ENCODE measurements at regions not wholly inside any gene's neighbourhood (a gene's known extent, or its start where the extent isn't known, plus 50 kb on each side); places are given as distances from the start of the nearest gene placed in this dataset.

GRCh38 chr14:34065690-34066391 is 115.0 kb upstream of the EGLN3 start:
- no peaks in the 10 kb centered on the region for H3K9me3 ChIP-seq (ENCODE audit: low read depth, low read length)
- no peaks in the 10 kb centered on the region for H3K4me1 ChIP-seq (ENCODE audit: insufficient read depth, low read length)
- H3K4me2 ChIP-seq (ENCODE audit: insufficient read depth, low read length), result no peak overlapping the region
- TF ChIP-seq CTCF (IDR thresholded peaks at IDR 0.05; ENCODE audit: extremely low read depth, low read depth, low read length), result no peak
- no peaks in the 10 kb centered on the region for H4K20me1 ChIP-seq (ENCODE audit: insufficient read depth, low read length)
- no peak overlapping the region for H3K4me3 ChIP-seq (ENCODE audit: insufficient read depth, low read length)
- no peaks in the 10 kb centered on the region for H3K27me3 ChIP-seq (ENCODE audit: insufficient read depth, low read length)
- H3K27ac ChIP-seq (ENCODE audit: low read depth, low read length), result no peak overlapping the region
- no peaks in the 10 kb centered on the region for H3K36me3 ChIP-seq (ENCODE audit: insufficient read depth, low read length)
- no peak overlapping the region for H2AFZ ChIP-seq (ENCODE audit: low read length)
- DNase-seq (ENCODE audit: insufficient read length, low spot score, missing footprints), result no peak
- no peaks in the 10 kb centered on the region for H3K79me2 ChIP-seq (ENCODE audit: insufficient read depth, low read length)

- no peaks in the 10 kb centered on the region for H3K27me3 ChIP-seq (ENCODE audit: insufficient read depth, low read length)
- H3K4me2 ChIP-seq (ENCODE audit: insufficient read depth, low read length), result no peak overlapping the region
These were observed 114.4 kb upstream of the EGLN3 start for GRCh38 chr14:34065236-34065635.

GRCh38 chr14:34064349-34064748 is 113.5 kb upstream of the EGLN3 start:
- no peaks in the 10 kb centered on the region for H3K9me3 ChIP-seq (ENCODE audit: low read depth, low read length)

More at GRCh38 chr14:34065236-34065635, 114.4 kb upstream of the EGLN3 start:
- Histone ChIP-seq H3K36me3 (ENCODE audit: insufficient read depth, low read length) (no peaks in the 10 kb centered on the region), H2AFZ (ENCODE audit: low read length) (no peak overlapping the region), H3K4me3 (ENCODE audit: insufficient read depth, low read length) (no peak overlapping the region), H3K79me2 (ENCODE audit: insufficient read depth, low read length) (no peaks in the 10 kb centered on the region), H4K20me1 (ENCODE audit: insufficient read depth, low read length) (no peaks in the 10 kb centered on the region), H3K9me3 (ENCODE audit: low read depth, low read length) (no peaks in the 10 kb centered on the region), H3K4me1 (ENCODE audit: insufficient read depth, low read length) (no peaks in the 10 kb centered on the region), H3K27ac (ENCODE audit: low read depth, low read length) (no peak overlapping the region)
- TF ChIP-seq CTCF (IDR thresholded peaks at IDR 0.05; ENCODE audit: extremely low read depth, low read depth, low read length), result no peak
- DNase-seq (ENCODE audit: insufficient read length, low spot score, missing footprints), result no peak

More at GRCh38 chr14:34064349-34064748, 113.5 kb upstream of the EGLN3 start:
- Histone ChIP-seq H3K27ac (ENCODE audit: low read depth, low read length) (no peak overlapping the region), H3K4me1 (ENCODE audit: insufficient read depth, low read length) (no peaks in the 10 kb centered on the region), H3K27me3 (ENCODE audit: insufficient read depth, low read length) (no peaks in the 10 kb centered on the region), H3K79me2 (ENCODE audit: insufficient read depth, low read length) (no peaks in the 10 kb centered on the region), H2AFZ (ENCODE audit: low read length) (no peak overlapping the region), H3K4me2 (ENCODE audit: insufficient read depth, low read length) (no peak overlapping the region), H3K4me3 (ENCODE audit: insufficient read depth, low read length) (no peak overlapping the region), H3K36me3 (ENCODE audit: insufficient read depth, low read length) (no peaks in the 10 kb centered on the region), H4K20me1 (ENCODE audit: insufficient read depth, low read length) (no peaks in the 10 kb centered on the region)
- DNase-seq (ENCODE audit: insufficient read length, low spot score, missing footprints), result no peak
- no peak for TF ChIP-seq CTCF (IDR thresholded peaks at IDR 0.05; ENCODE audit: extremely low read depth, low read depth, low read length)

Data from osteoblast (primary cell).